K562 (cell line): ENCODE measurements at regions not wholly inside any gene's neighbourhood (a gene's known extent, or its start where the extent isn't known, plus 50 kb on each side); places are given as distances from the start of the nearest gene placed in this dataset.

ENCODE experiments used
- ATAC-seq: fragments of 200-7000 bp; cut with Tn5 transposase; 3 replicates; pipeline ENCODE4 v1.9.1; 2020; ENCODE audit warnings: moderate library complexity
- BruUV-seq: library from RNA; stranded (reverse); fragments of 400-500 nt; replicated peaks from 2 replicates; lab custom pipeline; 2021; lab: Mats Ljungman, UMichigan
- CTCF ChIA-PET: fragments of 300-600 bp; formaldehyde crosslinking; extraction: SDS; loops from one replicate; lab custom pipeline; 2021; ENCODE audit warnings: low intra/inter-chr PET ratio; lab: Yijun Ruan, JAX
- POLR2A ChIA-PET: fragments of 300-600, 350-650 bp; sonication (Branson Sonifier 250); formaldehyde crosslinking; extraction: SDS; loops from one replicate; lab custom pipeline; 2021; ENCODE audit warnings: antibody characterized with exemption, inconsistent platforms; lab: Yijun Ruan, JAX
- DNase-seq, 4 experiments: peaks; one replicate each; pipeline versions ENCODE4 v3.0.0 to v3.0.0-alpha.2; 2011 to 2018; ENCODE audit warnings: low spot score in 3 of 4, mixed read lengths in 3 of 4; ENCODE audit errors: extremely low read depth in 1 of 4
- FAIRE-seq: peaks from 2 replicates; lab custom pipeline; 2011; peaks lifted over from hg19 to GRCh38; lab: Jason Lieb, UNC
- H2AFZ ChIP-seq: 2 replicates; pipeline ENCODE4 v1.6.0; 2011; ENCODE audit warnings: low read depth, low read length, control low read depth, inconsistent platforms
- H3K27ac ChIP-seq: fragments of 200-600 bp; 3 replicates; pipeline ENCODE4 v1.8.0; 2011; ENCODE audit warnings: low read depth, mild to moderate bottlenecking, control low read depth, inconsistent platforms, low read length, moderate library complexity, mixed read lengths; ENCODE audit errors: extremely low read depth
- H3K27me3 ChIP-seq, 2 experiments: fragments of 300-600 bp in 1 of 2; 2 replicates in 1 of 2; 3 replicates in 1 of 2; pipeline versions ENCODE4 v1.6.0 to v1.8.0; 2011; ENCODE audit warnings: inconsistent platforms in 2 of 2, low read length in 2 of 2, mild to moderate bottlenecking in 1 of 2, mixed read lengths in 1 of 2, moderate library complexity in 1 of 2; ENCODE audit not compliant: control insufficient read depth in 2 of 2, insufficient read depth in 2 of 2
- H3K36me3 ChIP-seq: fragments of 300-600 bp; 3 replicates; pipeline ENCODE4 v1.8.0; 2011; ENCODE audit warnings: mild to moderate bottlenecking, low read length, inconsistent platforms; ENCODE audit not compliant: control insufficient read depth, insufficient read depth
- H3K4me1 ChIP-seq, 2 experiments: fragments of 200-600 bp in 1 of 2; replicated peaks in 1 of 2; 2 replicates in 1 of 2; 3 replicates in 1 of 2; pipeline versions ENCODE4 v1.5.1 to v1.8.0; 2011; ENCODE audit warnings: inconsistent platforms in 2 of 2, low read length in 2 of 2, mild to moderate bottlenecking in 1 of 2, mixed read lengths in 1 of 2, moderate library complexity in 1 of 2; ENCODE audit not compliant: control insufficient read depth in 2 of 2, insufficient read depth in 2 of 2
- H3K4me2 ChIP-seq: 2 replicates; pipeline ENCODE4 v1.6.1; 2011; ENCODE audit warnings: low read length, control low read depth, inconsistent platforms, mixed read lengths; ENCODE audit not compliant: insufficient read depth
- H3K4me3 ChIP-seq: fragments of 200-600 bp; sonication (generic), shearing (Covaris generic); 2 replicates; pipeline ENCODE4 v1.5.1; 2016; ENCODE audit warnings: control low read depth, inconsistent platforms
- H3K79me2 ChIP-seq: fragments of 200-600 bp; 3 replicates; pipeline ENCODE4 v1.8.0; 2011; ENCODE audit warnings: low read length, inconsistent platforms; ENCODE audit not compliant: control insufficient read depth, insufficient read depth
- H3K9ac ChIP-seq, 2 experiments: 2 replicates each; pipeline versions ENCODE4 v1.6.0 to v1.6.1; 2011; ENCODE audit warnings: low read depth in 2 of 2, low read length in 2 of 2, control low read depth in 1 of 2, inconsistent platforms in 1 of 2, mild to moderate bottlenecking in 1 of 2, mixed read lengths in 1 of 2; ENCODE audit not compliant: insufficient read depth in 1 of 2
- H3K9me1 ChIP-seq: one replicate; pipeline ENCODE4 v1.6.0; 2011; ENCODE audit warnings: inconsistent platforms, mild to moderate bottlenecking, low read length, moderate library complexity; ENCODE audit not compliant: control insufficient read depth, insufficient read depth
- H3K9me3 ChIP-seq: replicated peaks from 2 replicates; pipeline ENCODE4 v1.5.1; 2011; ENCODE audit warnings: low read depth, low read length, inconsistent platforms; ENCODE audit not compliant: control insufficient read depth, insufficient read depth
- H4K20me1 ChIP-seq: replicated peaks from 2 replicates; pipeline ENCODE4 v1.6.1; 2011; ENCODE audit warnings: low read length, inconsistent platforms, mixed read lengths; ENCODE audit not compliant: control insufficient read depth, insufficient read depth
- ARID1B ChIP-seq: fragments of 450-650 bp; IDR thresholded peaks from 2 replicates; pipeline ENCODE4 v1.6.1; 2016; ENCODE audit warnings: antibody characterized with exemption, mild to moderate bottlenecking, inconsistent platforms
- C11orf30 ChIP-seq: fragments of 450-650 bp; IDR thresholded peaks from 2 replicates; pipeline ENCODE4 v1.6.1; 2016; ENCODE audit warnings: low read depth, mild to moderate bottlenecking
- MAFF ChIP-seq: IDR thresholded peaks from 2 replicates; pipeline ENCODE4 v1.6.1; 2012; ENCODE audit warnings: low read length, improper control_type of control experiment
- MECOM ChIP-seq: fragments of 250-450 bp; sonication (Bioruptor Pico); IDR thresholded peaks from 2 replicates; pipeline ENCODE4 v1.8.0; 2022; ENCODE audit warnings: inconsistent platforms
- MXI1 ChIP-seq: IDR thresholded peaks from 2 replicates; pipeline ENCODE4 v1.6.1; 2011; ENCODE audit warnings: low read depth, mild to moderate bottlenecking, improper control_type of control experiment, low read length
- NR2C1 ChIP-seq, 2 experiments: fragments of 450-650 bp; IDR thresholded peaks; 2 replicates each; pipeline ENCODE4 v1.6.1; 2017; ENCODE audit warnings: mild to moderate bottlenecking in 2 of 2, antibody characterized with exemption in 1 of 2, inconsistent platforms in 1 of 2, missing compliant biosample characterization in 1 of 2, missing genetic modification characterization in 1 of 2
- ZNF324 ChIP-seq: fragments of 250-450 bp; sonication (Bioruptor Pico); IDR thresholded peaks from 2 replicates; pipeline ENCODE4 v1.4.0; 2020; ENCODE audit warnings: mild to moderate bottlenecking
- WGBS: fragments of 100-300 bp; shearing (Covaris generic); methylation state at CpG from one replicate; pipeline ENCODE4 v1.1.6; 2016; ENCODE audit warnings: low coverage, mixed read lengths; ENCODE audit not compliant: insufficient coverage; ENCODE audit errors: missing lambda C conversion rate; 5-methylcytosine and 5-hydroxymethylcytosine counted together
- in situ Hi-C: fragments of 300-500 bp; cut with MboI; formaldehyde crosslinking; loops from 4 replicates; pipeline ENCODE4 v1.15.0; 2018; ENCODE audit warnings: inconsistent platforms, mixed read lengths
- intact Hi-C: fragments of 100-400 bp; cut with micrococcal nuclease; formaldehyde crosslinking; loops from 2 replicates; pipeline ENCODE4 v1.14.2; 2022
- TF ChIP-seq, protein P1 (sequence below): fragments of 250-450 bp; sonication (Bioruptor Pico); IDR thresholded peaks from 2 replicates; pipeline ENCODE4 v1.4.0; 2020; ENCODE audit warnings: mild to moderate bottlenecking, moderate library complexity, borderline replicate concordance
- TF ChIP-seq, protein P2 (sequence below), 2 experiments: fragments of 250-450 bp in 1 of 2; fragments of 450-650 bp in 1 of 2; sonication (Bioruptor Pico) in 1 of 2; IDR thresholded peaks; 2 replicates each; pipeline versions ENCODE4 v1.6.1 to v1.8.0; 2016 to 2021; ENCODE audit warnings: mild to moderate bottlenecking in 2 of 2, moderate library complexity in 2 of 2, missing compliant biosample characterization in 1 of 2, missing genetic modification characterization in 1 of 2

GRCh38 chr6:1024587-1024986, 287.3 kb upstream of the FOXQ1 start:
- H2AFZ ChIP-seq, result no peak overlapping the region
- in situ Hi-C loops, result no loop called here
- TF ChIP-seq MAFF, result no peak
- TF ChIP-seq, all 486 proteins: peak for 0
- no peak for ATAC-seq
- H3K9ac ChIP-seq, result no peak overlapping the region
- no peaks in the 10 kb centered on the region for H3K4me1 ChIP-seq
- BruUV-seq, result no TSS peak
- H3K79me2 ChIP-seq, result no peaks in the 10 kb centered on the region
- ChIA-PET POLR2A (no interaction called here), CTCF (no interaction called here)
- H4K20me1 ChIP-seq, result no peaks in the 10 kb centered on the region
- H3K27me3 ChIP-seq, result peaks cover 5 to 43% of the 10 kb centered on the region in 2 experiments; a peak in 4 of 5 replicates
- no peak for FAIRE-seq
- H3K9me3 ChIP-seq, result no peaks in the 10 kb centered on the region
- no peak for DNase-seq
- H3K27ac ChIP-seq, result no peak overlapping the region
- H3K9me1 ChIP-seq, result no peaks in the 10 kb centered on the region
- no peaks in the 10 kb centered on the region for H3K36me3 ChIP-seq
- intact Hi-C loops, result no loop called here
- WGBS, result 0% methylated on average over 9 of the region's 9 CpGs
- no peak overlapping the region for H3K4me2 ChIP-seq
- H3K4me3 ChIP-seq, result no peak overlapping the region

DNA sequence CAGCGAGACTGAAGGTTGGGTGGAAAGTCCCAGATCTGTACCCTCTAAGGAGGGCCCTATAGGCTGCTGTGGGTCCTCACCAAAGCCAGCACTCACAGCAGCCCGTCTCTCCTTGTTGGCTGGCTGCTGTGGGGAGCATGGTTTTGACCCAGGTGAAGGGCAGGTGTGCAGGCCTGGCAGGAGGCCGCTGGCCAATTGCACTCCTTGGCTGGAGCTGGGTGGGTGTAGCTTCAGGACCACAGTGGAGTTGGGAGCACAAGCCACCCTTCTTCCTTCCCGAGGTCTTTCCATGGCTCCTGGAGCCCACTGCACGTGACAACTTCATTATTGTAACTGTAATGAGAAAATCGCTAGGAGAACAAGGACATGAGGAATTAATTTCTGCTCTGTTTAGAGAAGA, 287.7 kb upstream of the FOXQ1 start:
- no peak for DNase-seq
- H3K27ac ChIP-seq, result no peak overlapping the region
- TF ChIP-seq, protein P1, sequence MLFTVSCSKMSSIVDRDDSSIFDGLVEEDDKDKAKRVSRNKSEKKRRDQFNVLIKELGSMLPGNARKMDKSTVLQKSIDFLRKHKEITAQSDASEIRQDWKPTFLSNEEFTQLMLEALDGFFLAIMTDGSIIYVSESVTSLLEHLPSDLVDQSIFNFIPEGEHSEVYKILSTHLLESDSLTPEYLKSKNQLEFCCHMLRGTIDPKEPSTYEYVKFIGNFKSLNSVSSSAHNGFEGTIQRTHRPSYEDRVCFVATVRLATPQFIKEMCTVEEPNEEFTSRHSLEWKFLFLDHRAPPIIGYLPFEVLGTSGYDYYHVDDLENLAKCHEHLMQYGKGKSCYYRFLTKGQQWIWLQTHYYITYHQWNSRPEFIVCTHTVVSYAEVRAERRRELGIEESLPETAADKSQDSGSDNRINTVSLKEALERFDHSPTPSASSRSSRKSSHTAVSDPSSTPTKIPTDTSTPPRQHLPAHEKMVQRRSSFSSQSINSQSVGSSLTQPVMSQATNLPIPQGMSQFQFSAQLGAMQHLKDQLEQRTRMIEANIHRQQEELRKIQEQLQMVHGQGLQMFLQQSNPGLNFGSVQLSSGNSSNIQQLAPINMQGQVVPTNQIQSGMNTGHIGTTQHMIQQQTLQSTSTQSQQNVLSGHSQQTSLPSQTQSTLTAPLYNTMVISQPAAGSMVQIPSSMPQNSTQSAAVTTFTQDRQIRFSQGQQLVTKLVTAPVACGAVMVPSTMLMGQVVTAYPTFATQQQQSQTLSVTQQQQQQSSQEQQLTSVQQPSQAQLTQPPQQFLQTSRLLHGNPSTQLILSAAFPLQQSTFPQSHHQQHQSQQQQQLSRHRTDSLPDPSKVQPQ (CRISPR knock-in tag), result no peak
- TF ChIP-seq, protein P2, sequence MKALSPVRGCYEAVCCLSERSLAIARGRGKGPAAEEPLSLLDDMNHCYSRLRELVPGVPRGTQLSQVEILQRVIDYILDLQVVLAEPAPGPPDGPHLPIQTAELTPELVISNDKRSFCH (CRISPR knock-in tag; IDR thresholded peaks at IDR 0.05), result no peak
- TF ChIP-seq, protein P2 (tag; IDR thresholded peaks at IDR 0.05), result no peak
- TF ChIP-seq MXI1 (no peak), ARID1B (no peak), MECOM (no peak), ZNF324 (CRISPR knock-in tag) (no peak), NR2C1 (IDR thresholded peaks at IDR 0.05) (no peak), NR2C1 (tag; IDR thresholded peaks at IDR 0.05) (no peak), C11orf30 (no peak)
- TF ChIP-seq, all 486 proteins: peak for 0
- FAIRE-seq (no peak), ATAC-seq (no peak)
- Histone ChIP-seq H3K79me2 (no peaks in the 10 kb centered on the region), H3K36me3 (no peaks in the 10 kb centered on the region), H4K20me1 (no peaks in the 10 kb centered on the region), H3K4me2 (no peak overlapping the region), H3K9me3 (no peaks in the 10 kb centered on the region), H3K9me1 (no peaks in the 10 kb centered on the region), H3K4me3 (no peak overlapping the region), H2AFZ (no peak overlapping the region), H3K4me1 (no peaks in the 10 kb centered on the region), H3K27me3 (peaks cover 3 to 41% of the 10 kb centered on the region in 2 experiments; a peak in 4 of 5 replicates), H3K9ac (no peak overlapping the region)
- in situ Hi-C loops, result no loop called here
- WGBS, result 2% methylated on average over 6 of the region's 6 CpGs
- POLR2A ChIA-PET, result no interaction called here
- intact Hi-C loops, result no loop called here
- no TSS peak for BruUV-seq
- CTCF ChIA-PET, result no interaction called here
